ENCODE measurements at regions not wholly inside any gene's neighbourhood (a gene's known extent, or its start where the extent isn't known, plus 50 kb on each side); places are given as distances from the start of the nearest gene placed in this dataset.

DNA sequence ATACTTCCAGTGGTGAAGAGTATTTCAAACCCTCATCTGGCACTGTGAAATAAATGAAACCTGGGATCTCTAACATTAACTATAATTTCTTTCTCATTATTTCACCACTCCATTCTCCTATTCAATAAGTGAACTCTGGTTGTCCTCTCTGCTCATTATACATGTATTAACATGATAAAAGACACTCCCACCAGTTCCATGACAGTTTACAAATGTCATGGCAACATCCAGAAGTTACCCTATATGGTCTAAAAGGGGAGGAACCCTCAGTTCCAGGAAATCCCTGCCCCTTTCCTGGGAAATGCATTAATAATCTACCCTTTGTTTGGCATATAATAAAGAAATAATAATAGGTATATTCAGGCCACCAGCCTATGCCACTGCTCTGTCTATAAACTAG, 62.7 kb upstream of the BRINP3 start:
- no peak for DNase-seq (ENCODE audit: low read depth)

DNA sequence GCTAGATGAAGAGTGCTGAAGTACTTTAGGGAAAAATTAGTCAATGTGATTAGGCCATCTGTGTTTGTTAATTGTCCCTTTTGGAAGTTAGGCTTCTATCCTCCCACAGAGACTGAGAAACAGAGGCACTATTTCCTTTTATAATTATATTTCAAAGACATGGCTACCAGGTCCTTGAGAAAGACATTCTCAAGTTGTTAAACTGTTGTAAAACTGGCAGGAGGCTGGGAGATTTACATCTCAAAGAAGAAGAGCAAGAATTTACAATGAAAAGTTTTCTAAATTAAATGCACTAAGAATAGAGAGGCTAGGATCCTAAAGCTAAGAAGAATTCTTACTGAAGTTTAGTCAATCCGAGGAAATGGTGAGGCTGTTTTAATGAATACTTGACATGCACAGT, 74.0 kb upstream of the BRINP3 start:
- no peak for DNase-seq (ENCODE audit: low read depth)

DNA sequence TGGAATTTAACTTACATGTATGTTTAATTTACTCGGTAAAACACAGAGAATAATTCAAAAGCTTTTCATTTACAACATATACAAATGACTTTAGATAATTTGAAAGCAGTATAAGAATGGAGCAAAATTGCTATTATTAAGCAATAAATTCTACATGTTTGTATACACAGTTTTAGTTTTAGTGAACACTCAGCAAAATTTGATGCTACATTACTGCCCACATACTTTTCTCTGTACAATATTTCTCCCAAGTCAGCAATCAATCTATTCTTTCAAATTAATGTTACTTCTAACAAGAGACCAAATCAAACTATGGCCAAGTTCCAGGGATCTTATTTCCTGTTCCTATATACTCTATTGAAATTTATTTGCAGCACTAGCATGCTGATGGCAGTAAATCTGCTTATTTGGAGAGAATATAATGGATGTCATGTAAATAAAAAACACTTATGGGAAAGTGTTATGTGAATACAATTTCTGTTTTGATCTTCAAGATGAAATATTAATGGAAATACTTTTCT, 82.6 kb upstream of the BRINP3 start:
- DNase-seq (ENCODE audit: low read depth): no peak

DNA sequence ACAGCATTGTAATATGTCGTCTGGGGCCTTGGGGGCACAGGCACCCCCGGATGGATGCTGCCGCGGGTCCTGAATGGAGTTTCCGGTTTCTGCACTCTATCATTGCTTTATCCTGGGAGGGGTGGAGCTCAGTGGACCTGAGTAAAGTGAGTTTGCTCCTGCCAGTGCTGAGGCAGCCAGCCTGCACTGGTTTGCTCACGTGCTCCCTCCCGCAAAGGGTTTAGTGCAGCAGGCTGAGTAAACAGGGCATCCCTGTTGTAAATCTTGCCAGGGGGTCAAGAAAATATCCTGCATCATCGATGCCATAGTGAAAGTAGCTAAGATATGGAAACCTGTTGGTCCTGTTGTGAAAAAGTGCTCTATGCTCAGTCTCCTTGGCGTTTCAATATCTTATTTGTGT, 85.6 kb upstream of the BRINP3 start:
- DNase-seq (ENCODE audit: low read depth): no peak

DNA sequence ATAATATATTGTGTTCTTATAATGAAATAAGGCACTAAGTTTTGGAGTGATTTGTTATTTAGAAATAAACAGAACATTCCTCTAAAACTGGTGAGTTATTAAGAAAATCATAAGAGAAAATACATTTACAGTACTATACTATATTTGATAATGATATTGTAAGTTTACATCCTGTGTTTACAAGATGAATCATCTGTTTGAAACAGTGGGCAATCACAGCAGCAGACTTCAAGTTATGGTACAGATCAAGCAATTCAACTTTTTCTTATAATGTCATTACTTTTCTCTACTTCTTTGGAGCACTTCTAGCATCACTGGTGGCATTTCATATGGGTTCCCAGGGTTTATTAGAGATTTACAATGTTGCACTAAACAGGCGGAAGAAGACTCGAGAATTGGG, 86.5 kb upstream of the BRINP3 start:
- DNase-seq (ENCODE audit: low read depth): no peak

DNA sequence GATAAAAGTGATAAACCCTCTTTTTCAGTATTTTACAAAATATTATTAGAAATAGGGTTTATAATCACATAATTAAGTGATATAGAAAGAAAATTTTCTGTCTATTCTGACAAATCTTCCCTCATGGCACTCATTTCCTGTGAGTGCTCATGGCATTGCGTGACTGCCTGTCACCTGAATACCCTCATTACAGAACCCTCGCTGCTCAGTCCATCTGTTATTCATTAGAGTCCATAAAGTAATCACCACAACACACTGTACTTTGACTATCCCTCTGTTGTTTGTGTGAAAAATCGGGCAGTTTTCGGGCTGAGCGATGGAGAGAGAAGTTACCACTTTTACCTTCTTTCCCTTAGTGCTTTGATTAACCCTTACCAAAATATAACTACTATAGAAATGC, 100.4 kb upstream of the BRINP3 start:
- no peak for DNase-seq (ENCODE audit: low read depth)

DNA sequence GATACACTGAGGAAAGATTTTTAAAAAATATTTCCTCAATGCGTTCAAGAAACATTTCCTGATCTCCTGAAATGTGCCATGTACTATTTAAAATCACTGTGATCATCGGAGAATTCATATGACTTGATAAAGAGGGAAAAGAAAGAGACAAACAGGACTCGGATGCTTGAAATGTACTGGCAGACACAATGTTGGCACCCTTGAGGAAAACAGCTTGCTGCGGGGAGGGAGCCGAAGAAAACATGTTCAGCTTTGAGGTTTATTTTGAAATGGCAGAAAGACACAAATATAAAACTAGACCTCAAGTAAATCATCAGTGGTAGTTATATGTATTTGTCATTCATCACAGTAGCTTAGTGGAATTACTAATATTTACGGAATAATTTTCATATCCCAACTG, 100.9 kb upstream of the BRINP3 start:
- no peak for DNase-seq (ENCODE audit: low read depth)

DNA sequence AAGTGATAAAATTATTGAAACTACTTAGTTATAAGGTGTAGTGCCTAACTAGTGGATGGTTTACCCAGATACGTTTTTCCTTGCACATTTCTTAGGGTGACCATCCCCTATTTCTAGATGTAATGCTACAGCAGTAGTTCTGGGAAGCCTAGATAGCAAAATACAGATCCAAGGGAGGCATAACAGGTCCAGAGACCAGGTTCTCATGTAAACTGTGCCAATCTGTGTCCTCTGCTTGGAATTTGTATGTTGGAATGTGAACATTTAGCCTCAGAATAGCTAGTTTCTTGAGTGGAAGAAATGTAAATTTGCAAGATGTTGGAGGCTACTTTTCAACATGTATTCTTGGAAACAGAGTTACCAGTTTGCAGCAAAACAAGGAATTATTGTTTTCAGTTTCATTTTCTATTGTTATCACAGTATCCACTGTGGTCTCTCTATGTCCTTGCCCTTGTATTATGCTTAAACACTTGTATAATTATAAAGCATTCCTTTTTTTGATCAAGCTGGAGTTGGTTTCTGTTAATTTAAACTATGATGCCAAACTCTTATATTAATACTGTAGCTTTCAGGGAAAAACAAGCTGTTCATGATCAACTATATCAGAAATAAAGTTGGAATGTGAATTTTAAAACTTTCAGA, 102.0 kb upstream of the BRINP3 start:
- no peak for DNase-seq (ENCODE audit: low read depth)

DNA sequence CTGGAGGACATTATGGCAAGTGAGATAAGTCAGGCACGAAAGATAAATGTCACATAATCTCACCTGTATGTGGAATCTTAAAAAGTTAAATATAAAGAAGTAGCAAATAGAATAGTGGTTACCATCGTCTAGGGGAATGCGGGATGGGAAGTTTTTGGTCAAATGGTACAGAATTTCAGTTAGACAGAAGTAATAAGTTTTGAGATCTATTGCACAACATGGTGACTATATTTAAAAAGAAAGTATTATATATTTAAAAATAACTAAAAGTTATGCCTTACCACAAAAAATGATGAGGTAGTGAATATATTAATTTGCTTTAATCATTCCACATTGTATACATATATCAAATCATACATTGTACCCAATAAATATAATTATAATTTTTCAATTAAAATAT, 106.2 kb upstream of the BRINP3 start:
- DNase-seq (ENCODE audit: low read depth): no peak

DNA sequence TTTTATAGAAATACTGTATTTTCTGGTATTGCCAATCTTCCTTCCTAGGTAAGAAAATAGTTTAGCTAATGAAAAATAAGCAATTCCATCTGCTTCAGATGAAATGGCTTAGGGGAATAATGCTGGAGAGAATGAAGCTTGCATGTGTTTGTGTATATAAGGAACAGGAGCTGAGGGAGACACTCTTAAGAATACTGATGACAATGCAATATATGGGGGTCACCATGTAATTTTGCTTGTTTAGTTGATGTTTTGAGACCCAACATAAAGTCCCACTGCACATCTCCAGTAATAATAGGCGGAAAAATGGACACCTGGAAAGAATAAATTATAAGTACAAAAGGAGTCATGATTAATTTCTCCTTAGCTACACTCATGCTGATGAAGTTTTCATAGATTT, 110.8 kb upstream of the BRINP3 start:
- no peak for DNase-seq (ENCODE audit: low read depth)

DNA sequence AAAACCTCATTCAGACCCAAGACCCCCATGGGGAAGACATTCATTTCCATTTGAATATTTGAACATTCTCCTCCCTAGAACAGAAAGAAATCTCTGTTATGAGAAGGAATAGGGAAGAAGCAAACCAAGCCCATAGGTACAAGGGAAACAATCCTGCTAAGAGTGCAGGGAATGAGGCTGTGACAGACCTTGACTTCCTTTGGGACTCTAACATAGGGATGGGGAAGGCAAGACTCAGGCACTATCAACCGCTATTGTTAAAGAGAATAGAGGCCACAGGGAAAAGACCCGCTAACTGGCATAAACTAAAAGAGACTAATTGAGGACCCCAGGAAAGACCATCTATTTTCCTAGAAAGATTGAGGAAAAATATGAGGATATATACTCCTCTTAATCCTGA, 117.8 kb upstream of the BRINP3 start:
- no peak for DNase-seq (ENCODE audit: low read depth)

DNA sequence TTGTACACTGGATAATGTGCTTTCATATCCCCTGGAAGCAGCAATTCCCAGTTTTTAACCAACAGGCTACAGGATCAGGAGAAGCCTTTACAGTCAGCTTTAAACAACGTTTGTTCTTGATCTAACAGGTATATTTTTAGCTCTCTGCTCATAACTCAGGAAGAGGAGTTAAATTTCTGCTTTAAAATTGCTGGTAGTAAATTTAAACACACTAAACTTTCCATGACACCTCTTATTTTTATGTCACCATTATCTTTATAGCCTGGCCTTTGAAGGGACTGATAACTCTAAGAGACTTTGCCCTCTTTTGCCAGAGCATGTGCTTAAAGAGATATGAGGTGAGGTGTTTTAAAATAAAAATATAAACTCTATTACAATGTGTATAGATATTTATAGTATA, 119.6 kb upstream of the BRINP3 start:
- no peak for DNase-seq (ENCODE audit: low read depth)

DNA sequence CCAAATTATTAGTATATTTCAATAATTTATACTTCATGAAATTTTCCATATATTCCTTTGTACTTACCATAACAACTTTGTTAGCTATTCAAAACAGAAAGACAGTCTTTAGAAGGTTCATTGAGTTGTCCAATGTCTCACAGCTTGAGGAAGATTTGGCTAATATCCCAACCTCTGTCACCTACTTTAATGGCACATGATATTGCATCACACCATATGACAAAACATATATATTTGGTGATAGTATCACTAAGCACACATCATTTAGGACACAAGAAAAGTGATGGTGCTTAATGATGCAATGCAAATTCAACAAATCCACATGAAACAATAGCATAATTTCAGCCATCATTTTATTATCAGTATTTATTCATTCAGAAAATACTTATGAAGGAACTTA, 122.0 kb upstream of the BRINP3 start:
- no peak for DNase-seq (ENCODE audit: low read depth)

DNA sequence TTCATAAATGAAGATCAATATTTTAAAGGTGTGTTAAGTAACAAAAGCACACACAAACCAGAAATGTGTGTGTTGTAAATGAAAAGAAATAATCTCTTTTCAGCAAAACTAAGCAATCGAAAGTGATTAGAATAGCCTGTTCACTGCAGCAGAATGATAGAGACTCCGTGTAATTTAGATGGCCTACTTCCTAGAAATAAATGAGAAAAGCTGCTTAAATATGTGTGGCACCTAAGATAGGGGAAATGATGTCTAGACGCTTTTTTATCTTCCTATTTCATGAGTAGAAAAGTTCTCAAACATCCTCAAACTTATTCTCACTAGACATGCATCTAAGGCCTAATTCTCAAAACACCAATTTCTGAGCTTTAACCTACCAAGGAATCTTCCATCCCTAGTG, 124.7 kb upstream of the BRINP3 start:
- no peak for DNase-seq (ENCODE audit: low read depth)

DNA sequence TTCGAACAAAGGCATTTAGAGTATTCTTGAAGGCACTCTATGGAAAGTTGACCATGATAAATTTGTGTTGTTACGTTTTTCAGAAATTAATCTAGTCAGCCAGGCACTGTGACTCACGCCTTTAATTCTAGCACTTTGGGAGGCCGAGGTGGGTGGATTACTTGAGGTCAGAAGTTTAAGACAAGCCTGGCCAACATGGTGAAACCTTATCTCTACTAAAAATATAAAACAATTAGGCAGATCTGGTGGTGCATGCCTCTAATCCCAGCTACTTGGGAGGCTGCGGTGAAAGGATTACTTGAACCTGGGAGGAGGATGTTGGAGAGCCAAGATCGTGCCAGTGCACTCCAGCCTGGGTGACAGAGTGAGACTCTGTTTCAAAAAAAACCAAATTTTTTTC, 130.6 kb upstream of the BRINP3 start:
- no peak for DNase-seq (ENCODE audit: low read depth)

DNA sequence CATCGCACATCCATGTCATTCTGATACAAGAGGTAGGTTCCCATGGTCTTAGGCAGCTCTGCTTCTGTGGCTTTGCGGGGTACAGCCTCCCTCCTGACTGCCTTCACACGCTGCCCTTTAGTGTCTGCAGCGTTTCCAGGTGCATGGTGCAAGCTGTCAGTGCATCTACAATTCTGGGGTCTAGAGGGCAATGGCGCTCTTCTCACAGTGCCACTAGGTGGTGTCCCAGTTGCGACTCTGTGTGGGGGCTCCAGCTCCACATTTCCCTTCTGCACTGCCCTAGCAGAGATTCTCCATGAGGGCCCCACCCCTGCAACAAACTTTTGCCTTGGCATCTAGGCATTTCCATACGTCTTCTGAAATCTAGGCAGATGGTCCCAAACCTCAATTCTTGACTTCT, 138.2 kb upstream of the BRINP3 start:
- DNase-seq (ENCODE audit: low read depth): no peak

DNA sequence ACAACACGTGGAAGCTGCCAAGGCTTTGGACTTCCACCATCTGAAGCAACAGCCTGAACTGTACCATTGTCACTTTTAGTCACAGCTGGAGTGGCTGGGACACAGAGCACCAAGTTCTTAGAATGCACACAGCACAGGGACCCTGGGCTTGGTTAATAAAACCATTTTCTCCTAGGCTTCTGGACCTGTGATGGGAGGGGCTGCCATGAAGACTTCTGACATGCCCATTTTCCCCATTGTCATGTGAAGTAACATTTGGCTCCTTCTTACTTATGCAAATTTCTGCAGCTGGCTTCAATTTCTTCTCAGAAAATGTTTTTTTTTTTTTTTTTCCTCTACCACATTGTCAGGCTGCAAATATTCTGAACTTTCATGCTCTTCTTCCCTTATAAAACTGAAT, 138.6 kb upstream of the BRINP3 start:
- DNase-seq (ENCODE audit: low read depth): no peak

DNA sequence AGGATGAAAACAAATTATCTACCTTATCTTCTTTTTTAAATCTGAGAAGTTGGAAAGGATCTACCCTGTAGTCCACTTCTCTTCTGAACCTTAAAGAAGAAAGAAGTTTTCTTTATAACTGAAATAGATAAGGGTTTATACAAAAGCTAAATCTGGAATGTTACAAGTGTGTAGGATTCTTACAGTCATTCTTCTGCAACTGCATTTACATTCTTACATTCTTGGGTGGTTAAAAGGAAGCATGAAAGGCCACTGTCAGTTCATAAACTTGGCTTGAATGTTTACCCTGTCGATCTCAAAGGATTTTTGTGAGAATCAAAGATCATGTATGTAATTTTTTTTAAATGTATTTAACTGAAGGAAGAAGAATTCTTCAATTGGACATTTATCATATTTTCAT, 142.1 kb upstream of the BRINP3 start:
- DNase-seq (ENCODE audit: low read depth): no peak

DNA sequence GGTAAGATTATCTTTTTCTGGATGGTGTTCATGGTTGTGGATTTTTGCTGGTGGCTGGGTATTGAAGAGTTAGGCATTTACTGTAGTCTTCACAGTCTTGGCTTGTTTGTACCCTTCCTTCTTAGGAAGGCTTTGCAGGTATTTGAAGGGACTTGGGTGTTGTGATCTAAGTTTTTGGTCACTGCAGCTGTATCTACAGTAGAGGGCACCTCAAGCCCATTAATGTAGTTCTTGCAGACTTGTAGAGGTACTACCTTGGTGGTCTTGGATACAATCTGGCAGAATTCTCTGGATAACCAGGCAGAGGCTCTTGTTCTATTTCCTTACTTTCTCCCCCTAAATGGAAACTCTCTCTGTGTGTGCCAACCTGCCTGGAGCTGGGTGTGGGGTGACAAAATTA, 155.8 kb upstream of the BRINP3 start:
- DNase-seq (ENCODE audit: low read depth): no peak

DNA sequence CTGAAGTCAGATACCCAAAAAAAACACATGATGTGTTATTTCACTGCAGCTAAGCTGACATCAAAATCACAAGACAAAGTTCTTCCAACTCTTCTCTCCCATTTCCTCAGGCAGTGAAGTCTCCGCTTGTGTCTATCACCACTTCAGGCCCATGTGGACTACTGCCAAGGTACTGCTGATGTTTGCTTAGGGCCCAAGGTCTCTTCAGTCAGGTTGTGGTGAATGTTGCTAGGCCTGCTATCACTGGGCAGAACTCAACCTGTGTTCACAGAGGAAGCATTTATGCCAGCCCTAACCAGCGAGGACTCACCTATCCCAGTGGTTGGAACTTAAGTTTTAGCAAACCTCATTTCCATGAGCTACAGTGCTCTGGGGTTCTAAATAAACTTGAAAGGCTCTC, 156.5 kb upstream of the BRINP3 start:
- DNase-seq (ENCODE audit: low read depth): no peak

DNA sequence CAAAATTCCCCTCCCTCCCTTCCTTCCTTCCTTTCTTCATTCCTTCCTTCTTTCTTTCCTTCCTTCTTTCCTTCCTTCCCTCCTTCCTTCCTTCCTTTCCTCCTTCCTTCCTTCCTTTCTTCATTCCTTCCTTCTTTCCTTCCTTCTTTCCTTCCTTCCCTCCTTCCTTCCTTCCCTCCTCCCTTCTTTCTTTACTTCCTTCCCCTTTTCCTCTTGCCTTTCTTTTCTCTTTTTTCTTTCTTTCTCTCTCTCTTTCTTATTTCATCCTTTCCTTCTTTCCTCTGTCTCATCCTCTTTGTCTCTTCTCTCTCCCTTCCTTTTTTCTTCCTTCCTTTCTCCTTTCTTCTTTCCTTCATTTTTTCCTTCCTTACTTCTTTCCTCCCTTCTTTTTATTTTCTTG, 171.9 kb upstream of the BRINP3 start:
- no peak for DNase-seq (ENCODE audit: low read depth)

DNA sequence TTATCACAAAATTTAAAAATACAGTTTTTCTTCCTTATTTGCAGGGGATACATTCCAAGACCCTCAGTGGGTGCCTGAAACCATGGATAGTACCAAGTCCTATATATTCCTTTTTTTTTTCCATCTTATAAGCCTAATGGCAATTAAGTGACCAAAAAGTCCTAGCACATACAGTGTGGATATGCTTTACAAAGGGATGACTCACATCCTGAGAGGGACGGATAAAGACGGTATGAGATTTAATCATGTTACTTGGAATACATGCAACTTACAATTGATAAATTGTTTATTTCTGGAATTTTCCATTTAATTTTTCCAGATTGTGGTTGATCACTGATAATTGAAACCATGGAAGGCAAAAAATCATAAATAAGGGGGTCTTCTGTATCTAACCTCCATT, 181.2 kb upstream of the BRINP3 start:
- no peak for DNase-seq (ENCODE audit: low read depth)

DNA sequence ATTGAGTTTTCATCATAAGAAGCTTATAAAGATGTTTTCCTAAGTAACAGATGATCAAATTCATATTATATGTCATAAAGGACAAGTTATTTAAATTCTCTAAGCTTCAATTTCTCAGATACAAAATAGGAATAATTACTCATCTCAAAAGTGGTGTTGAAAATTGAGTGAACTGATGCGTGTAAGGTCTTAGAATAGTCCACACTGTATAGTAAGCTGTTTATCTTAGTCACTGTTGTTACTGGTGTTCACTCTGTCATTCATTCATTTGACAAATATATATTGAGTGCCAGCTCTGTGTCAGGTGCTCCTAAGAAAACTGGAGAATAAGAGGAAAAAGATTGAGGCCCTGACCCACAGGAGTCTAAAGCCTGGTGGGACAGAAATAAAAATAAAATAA, 186.3 kb upstream of the BRINP3 start:
- DNase-seq (ENCODE audit: low read depth): no peak

DNA sequence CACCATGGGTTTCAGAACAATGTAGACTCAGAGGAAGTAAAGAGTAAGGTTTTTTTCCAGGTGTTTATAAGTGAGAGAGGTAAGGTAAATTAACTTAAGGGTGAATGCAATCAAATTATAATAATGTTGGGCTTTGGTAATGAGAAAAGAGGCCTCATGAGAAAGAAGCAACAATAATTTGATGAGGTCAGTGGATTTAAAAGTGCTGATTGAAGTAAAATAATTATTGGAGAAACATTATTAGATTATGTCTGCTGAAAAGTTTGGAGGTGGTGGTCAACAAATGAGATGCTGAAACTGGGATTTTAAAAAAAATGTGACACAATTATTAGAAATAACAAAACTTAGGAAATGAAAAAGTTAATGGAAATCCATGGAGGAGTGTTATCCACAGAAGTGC, 187.4 kb upstream of the BRINP3 start:
- no peak for DNase-seq (ENCODE audit: low read depth)

DNA sequence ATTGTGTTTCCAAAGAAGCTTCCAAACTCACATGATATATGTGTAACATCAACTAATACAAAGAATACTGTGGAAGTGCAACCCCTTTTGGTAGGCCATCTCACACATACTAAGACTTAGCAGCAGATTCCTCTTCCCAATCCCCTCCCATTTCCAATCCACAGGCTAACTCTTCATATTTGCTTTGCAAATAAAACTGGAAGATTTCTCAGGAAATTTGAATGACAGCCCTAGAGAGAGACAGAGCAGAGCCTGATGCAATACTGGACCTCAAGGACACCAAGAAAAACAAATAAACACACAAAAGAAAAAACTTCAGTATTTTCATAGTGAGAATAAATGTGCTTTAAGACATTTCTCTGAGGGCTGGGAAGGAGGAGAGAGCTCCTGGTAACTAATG, 190.2 kb upstream of the BRINP3 start:
- no peak for DNase-seq (ENCODE audit: low read depth)

All from GM04503 (cell line).